ENCODE measurements at regions not wholly inside any gene's neighbourhood (a gene's known extent, or its start where the extent isn't known, plus 50 kb on each side); places are given as distances from the start of the nearest gene placed in this dataset.

DNA sequence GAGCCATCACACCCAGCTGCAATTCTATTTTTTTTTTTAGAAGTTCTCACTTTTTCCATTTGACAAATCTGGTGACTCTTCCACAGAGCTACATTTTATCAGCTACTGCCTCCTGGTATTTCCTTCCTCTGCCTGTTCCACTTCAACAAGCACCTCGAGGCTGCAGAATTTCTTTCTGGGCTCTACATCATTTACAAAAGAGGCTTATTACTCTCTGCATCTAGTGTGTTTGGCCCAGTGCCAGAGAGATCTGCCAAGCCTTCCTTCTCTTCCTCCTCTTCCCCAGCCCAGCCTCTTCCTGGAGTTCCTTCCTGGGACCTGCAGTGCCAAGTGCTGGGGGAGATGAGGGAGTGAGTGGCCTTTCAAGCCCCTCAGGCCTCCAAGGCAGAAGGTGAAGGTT lies 119.6 kb upstream of the ITGA6 start:
- no peaks in the 10 kb centered on the region for H3K4me1 ChIP-seq (ENCODE audit: control insufficient read depth, insufficient read depth, low read length)
- no TSS peak for BruUV-seq (replicated peaks)
- H3K4me3 ChIP-seq (ENCODE audit: low read depth in 2 of 2, low read length in 2 of 2) = no peak overlapping the region
- H3K9me3 ChIP-seq (ENCODE audit: control insufficient read depth, insufficient read depth, low read depth, low read length) = no peaks in the 10 kb centered on the region
- no peaks in the 10 kb centered on the region for H3K36me3 ChIP-seq (ENCODE audit: control insufficient read depth, insufficient read depth, low read length)
- CTCF ChIA-PET = no interaction called here
- ATAC-seq = no peak
- TF ChIP-seq, protein P1, sequence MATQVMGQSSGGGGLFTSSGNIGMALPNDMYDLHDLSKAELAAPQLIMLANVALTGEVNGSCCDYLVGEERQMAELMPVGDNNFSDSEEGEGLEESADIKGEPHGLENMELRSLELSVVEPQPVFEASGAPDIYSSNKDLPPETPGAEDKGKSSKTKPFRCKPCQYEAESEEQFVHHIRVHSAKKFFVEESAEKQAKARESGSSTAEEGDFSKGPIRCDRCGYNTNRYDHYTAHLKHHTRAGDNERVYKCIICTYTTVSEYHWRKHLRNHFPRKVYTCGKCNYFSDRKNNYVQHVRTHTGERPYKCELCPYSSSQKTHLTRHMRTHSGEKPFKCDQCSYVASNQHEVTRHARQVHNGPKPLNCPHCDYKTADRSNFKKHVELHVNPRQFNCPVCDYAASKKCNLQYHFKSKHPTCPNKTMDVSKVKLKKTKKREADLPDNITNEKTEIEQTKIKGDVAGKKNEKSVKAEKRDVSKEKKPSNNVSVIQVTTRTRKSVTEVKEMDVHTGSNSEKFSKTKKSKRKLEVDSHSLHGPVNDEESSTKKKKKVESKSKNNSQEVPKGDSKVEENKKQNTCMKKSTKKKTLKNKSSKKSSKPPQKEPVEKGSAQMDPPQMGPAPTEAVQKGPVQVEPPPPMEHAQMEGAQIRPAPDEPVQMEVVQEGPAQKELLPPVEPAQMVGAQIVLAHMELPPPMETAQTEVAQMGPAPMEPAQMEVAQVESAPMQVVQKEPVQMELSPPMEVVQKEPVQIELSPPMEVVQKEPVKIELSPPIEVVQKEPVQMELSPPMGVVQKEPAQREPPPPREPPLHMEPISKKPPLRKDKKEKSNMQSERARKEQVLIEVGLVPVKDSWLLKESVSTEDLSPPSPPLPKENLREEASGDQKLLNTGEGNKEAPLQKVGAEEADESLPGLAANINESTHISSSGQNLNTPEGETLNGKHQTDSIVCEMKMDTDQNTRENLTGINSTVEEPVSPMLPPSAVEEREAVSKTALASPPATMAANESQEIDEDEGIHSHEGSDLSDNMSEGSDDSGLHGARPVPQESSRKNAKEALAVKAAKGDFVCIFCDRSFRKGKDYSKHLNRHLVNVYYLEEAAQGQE (IDR thresholded peaks at IDR 0.05; ENCODE audit: insufficient read depth in 1 of 2, low read depth in 2 of 2, low read length in 1 of 2) = no peak
- no peak for TF ChIP-seq POLR2AphosphoS5 (IDR thresholded peaks at IDR 0.05; ENCODE audit: low read depth, low read length)
- no peak for TF ChIP-seq SIN3A (IDR thresholded peaks at IDR 0.05; ENCODE audit: borderline replicate concordance, insufficient read depth, low read depth, low read length)
- TF ChIP-seq TCF7L2 (IDR thresholded peaks at IDR 0.05; ENCODE audit: low read depth, low read length) = no peak
- POLR2A ChIA-PET = no interaction called here
- in situ Hi-C loops (cut with HindIII; ENCODE audit: low pct_unique_long_range_greater_than_20kb, low sequenced_read_pairs) = no loop called here
- H3K27ac ChIP-seq (ENCODE audit: low read length) = no peak overlapping the region
- no peak for DNase-seq (ENCODE audit: low read depth, low spot score)
- H3K27me3 ChIP-seq (ENCODE audit: control insufficient read depth, insufficient read depth, low read length) = 0 out of 2 replicates have a peak, but pooled peaks cover 2% of the 10 kb centered on the region
- intact Hi-C loops (cut with micrococcal nuclease; ENCODE audit: unreplicated experiment) = no loop called here

- BruUV-seq (replicated peaks) = no TSS peak
- POLR2A ChIA-PET = no interaction called here
- 0 out of 2 replicates have a peak, but pooled peaks cover under 1% of the 10 kb centered on the region for H3K27me3 ChIP-seq (ENCODE audit: control insufficient read depth, insufficient read depth, low read length)
- no peaks in the 10 kb centered on the region for H3K4me1 ChIP-seq (ENCODE audit: control insufficient read depth, insufficient read depth, low read length)
- TF ChIP-seq POLR2AphosphoS5 (IDR thresholded peaks at IDR 0.05; ENCODE audit: low read depth, low read length) = no peak
- no peak for TF ChIP-seq CTCF (IDR thresholded peaks at IDR 0.05)
- no peak for TF ChIP-seq TCF7L2 (IDR thresholded peaks at IDR 0.05; ENCODE audit: low read depth, low read length)
- TF ChIP-seq SIN3A (IDR thresholded peaks at IDR 0.05; ENCODE audit: borderline replicate concordance, insufficient read depth, low read depth, low read length) = no peak
- TF ChIP-seq, protein P1 (IDR thresholded peaks at IDR 0.05; ENCODE audit: insufficient read depth in 1 of 2, low read depth in 2 of 2, low read length in 1 of 2) = no peak
- DNase-seq (ENCODE audit: low read depth, low spot score) = no peak
- H3K9me3 ChIP-seq (ENCODE audit: control insufficient read depth, insufficient read depth, low read depth, low read length) = no peaks in the 10 kb centered on the region
- intact Hi-C loops (cut with micrococcal nuclease; ENCODE audit: unreplicated experiment) = no loop called here
- no peaks in the 10 kb centered on the region for H3K36me3 ChIP-seq (ENCODE audit: control insufficient read depth, insufficient read depth, low read length)
- CTCF ChIA-PET = no interaction called here
- in situ Hi-C loops (cut with HindIII; ENCODE audit: low pct_unique_long_range_greater_than_20kb, low sequenced_read_pairs) = no loop called here
- H3K4me3 ChIP-seq (ENCODE audit: low read depth in 2 of 2, low read length in 2 of 2) = no peak overlapping the region
- H3K27ac ChIP-seq (ENCODE audit: low read length) = no peak overlapping the region
- ATAC-seq = no peak
Observed at GRCh38 chr2:172308253-172308935, 119.0 kb upstream of the ITGA6 start.

Measured in Panc1 (cell line).